NB4 (cell line): ENCODE measurements at regions not wholly inside any gene's neighbourhood (a gene's known extent, or its start where the extent isn't known, plus 50 kb on each side); places are given as distances from the start of the nearest gene placed in this dataset.
A peak's percentile ranks its signal among the peaks of the same experiment; 100 is the strongest.
"Not testable (repeated sequence)": the region's sequence is repeated elsewhere in the genome, so short reads cannot be mapped to it uniquely, and the experiment has no call there.

Experiments
- DNase-seq: peaks from one replicate; pipeline ENCODE4 v3.0.0; 2010; ENCODE audit warnings: low read depth
- H3K4me3 ChIP-seq: one replicate; pipeline ENCODE4 v1.5.1; 2011; ENCODE audit warnings: mild to moderate bottlenecking, low read depth, low read length, moderate library complexity
- MYC ChIP-seq: IDR thresholded peaks from 2 replicates; pipeline ENCODE4 v1.6.1; 2011; ENCODE audit warnings: low read depth, low read length
- POLR2A ChIP-seq: IDR thresholded peaks from 2 replicates; pipeline ENCODE4 v1.6.1; 2011; ENCODE audit warnings: mild to moderate bottlenecking; ENCODE audit not compliant: insufficient read length; ENCODE audit errors: extremely low read depth
- TF ChIP-seq, protein P1 (sequence below): IDR thresholded peaks from 2 replicates; pipeline ENCODE4 v1.6.1; 2011; ENCODE audit warnings: low read depth, low read length
- TF ChIP-seq, protein P2 (sequence below): IDR thresholded peaks from one replicate; pipeline ENCODE4 v1.5.1; 2012; ENCODE audit warnings: low read depth, low read length

DNA sequence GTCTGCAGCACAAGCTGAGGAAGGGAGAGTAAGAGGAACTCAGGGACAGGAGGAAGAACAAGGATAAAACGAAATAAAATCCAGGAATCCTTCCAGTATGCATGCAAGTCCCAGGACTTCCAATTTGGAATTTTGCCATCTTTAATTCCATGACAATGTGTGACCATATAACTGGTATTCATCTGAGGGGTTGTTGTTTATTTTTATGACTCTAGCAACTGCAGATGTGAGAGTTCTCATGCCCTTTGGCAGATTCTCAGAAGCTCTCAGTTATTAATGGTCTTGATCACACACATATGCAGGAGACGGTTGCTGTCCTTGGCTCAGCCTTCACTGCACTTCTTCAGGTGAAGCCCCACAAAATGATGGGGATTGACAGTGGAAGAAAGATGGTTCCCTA, 148.2 kb downstream of the SMIM20 start:
- H3K4me3 ChIP-seq, result no peak overlapping the region
- no peak for DNase-seq
- TF ChIP-seq, protein P1, sequence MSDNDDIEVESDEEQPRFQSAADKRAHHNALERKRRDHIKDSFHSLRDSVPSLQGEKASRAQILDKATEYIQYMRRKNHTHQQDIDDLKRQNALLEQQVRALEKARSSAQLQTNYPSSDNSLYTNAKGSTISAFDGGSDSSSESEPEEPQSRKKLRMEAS, result no peak
- TF ChIP-seq POLR2A, result no peak
- TF ChIP-seq, protein P2, sequence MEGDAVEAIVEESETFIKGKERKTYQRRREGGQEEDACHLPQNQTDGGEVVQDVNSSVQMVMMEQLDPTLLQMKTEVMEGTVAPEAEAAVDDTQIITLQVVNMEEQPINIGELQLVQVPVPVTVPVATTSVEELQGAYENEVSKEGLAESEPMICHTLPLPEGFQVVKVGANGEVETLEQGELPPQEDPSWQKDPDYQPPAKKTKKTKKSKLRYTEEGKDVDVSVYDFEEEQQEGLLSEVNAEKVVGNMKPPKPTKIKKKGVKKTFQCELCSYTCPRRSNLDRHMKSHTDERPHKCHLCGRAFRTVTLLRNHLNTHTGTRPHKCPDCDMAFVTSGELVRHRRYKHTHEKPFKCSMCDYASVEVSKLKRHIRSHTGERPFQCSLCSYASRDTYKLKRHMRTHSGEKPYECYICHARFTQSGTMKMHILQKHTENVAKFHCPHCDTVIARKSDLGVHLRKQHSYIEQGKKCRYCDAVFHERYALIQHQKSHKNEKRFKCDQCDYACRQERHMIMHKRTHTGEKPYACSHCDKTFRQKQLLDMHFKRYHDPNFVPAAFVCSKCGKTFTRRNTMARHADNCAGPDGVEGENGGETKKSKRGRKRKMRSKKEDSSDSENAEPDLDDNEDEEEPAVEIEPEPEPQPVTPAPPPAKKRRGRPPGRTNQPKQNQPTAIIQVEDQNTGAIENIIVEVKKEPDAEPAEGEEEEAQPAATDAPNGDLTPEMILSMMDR, result no peak
- no peak for TF ChIP-seq MYC

DNA sequence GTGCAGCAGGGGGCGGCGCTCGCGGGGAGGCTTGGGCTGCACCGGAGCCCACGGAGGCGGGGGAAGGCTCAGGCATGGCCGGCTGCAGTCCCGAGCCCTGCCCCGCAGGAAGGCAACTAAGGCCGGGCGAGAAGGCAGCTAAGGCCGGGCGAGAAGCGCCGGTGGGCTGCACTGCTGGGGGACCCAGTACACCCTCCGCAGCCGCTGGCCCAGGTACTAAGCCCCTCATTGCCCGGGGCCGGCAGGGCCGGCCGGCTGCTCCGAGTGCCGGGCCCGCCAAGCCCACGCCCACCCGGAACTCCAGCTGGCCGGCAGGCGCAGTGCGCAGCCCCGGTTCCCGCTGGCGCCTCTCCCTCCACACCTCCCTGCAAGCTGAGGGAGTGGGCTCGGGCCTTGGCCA, 150.0 kb downstream of the SMIM20 start:
- not testable (repeated sequence) for DNase-seq, H3K4me3 ChIP-seq

- DNase-seq, result no peak
- no peak overlapping the region for H3K4me3 ChIP-seq
- TF ChIP-seq, protein P2, result no peak
- TF ChIP-seq POLR2A (no peak), MYC (no peak)
- TF ChIP-seq, protein P1, result no peak
These were observed 151.8 kb downstream of the SMIM20 start for GRCh38 chr4:26065833-26066232.

GRCh38 chr4:26067035-26067434, 153.0 kb downstream of the SMIM20 start:
- DNase-seq, result no peak
- no peak overlapping the region for H3K4me3 ChIP-seq
- TF ChIP-seq, protein P1, result no peak
- TF ChIP-seq MYC, result no peak
- TF ChIP-seq, protein P2, result no peak
- TF ChIP-seq POLR2A, result no peak

GRCh38 chr4:26069218-26069617, 155.2 kb downstream of the SMIM20 start:
- DNase-seq, result peak; percentile 74
- no peak for TF ChIP-seq POLR2A
- TF ChIP-seq, protein P2, result peak; percentile 80
- H3K4me3 ChIP-seq, result no peak overlapping the region

- no peak for DNase-seq
- TF ChIP-seq, protein P1, result peak; percentile 76
- no peak for TF ChIP-seq POLR2A
- no peak overlapping the region for H3K4me3 ChIP-seq
These were observed 157.7 kb downstream of the SMIM20 start for GRCh38 chr4:26071688-26072087.

- TF ChIP-seq MYC (no peak), POLR2A (no peak)
- TF ChIP-seq, protein P2, result no peak
- TF ChIP-seq, protein P1, result no peak
- no peak overlapping the region for H3K4me3 ChIP-seq
- DNase-seq, result no peak
These were observed 160.0 kb downstream of the SMIM20 start for GRCh38 chr4:26073886-26074560.
